GM12878 (cell line): ENCODE measurements at regions not wholly inside any gene's neighbourhood (a gene's known extent, or its start where the extent isn't known, plus 50 kb on each side); places are given as distances from the start of the nearest gene placed in this dataset.

Experiments
- CBX5 ChIP-seq: sonication (generic); IDR thresholded peaks from 2 replicates; pipeline ENCODE4 v1.6.1; 2016; ENCODE audit warnings: low read depth, moderate library complexity, mild to moderate bottlenecking, inconsistent platforms
- DPF2 ChIP-seq: fragments of 450-650 bp; IDR thresholded peaks from 2 replicates; pipeline ENCODE4 v1.6.1; 2017; ENCODE audit warnings: mild to moderate bottlenecking
- ETV6 ChIP-seq, 2 experiments: fragments of 450-650 bp in 1 of 2; IDR thresholded peaks in 1 of 2; conservative IDR thresholded peaks in 1 of 2; 2 replicates each; pipeline ENCODE4 v1.6.1; 2014; ENCODE audit warnings: antibody characterized with exemption in 1 of 2, borderline replicate concordance in 1 of 2, low read depth in 1 of 2, mild to moderate bottlenecking in 1 of 2, moderate library complexity in 1 of 2
- FOXM1 ChIP-seq: IDR thresholded peaks from 2 replicates; pipeline ENCODE4 v1.6.1; 2012; ENCODE audit warnings: low read depth, mild to moderate bottlenecking, inconsistent platforms, low read length, moderate library complexity
- NBN ChIP-seq: fragments of 450-650 bp; IDR thresholded peaks from 2 replicates; pipeline ENCODE4 v1.6.1; 2016
- NR2C2 ChIP-seq: IDR thresholded peaks from 2 replicates; pipeline ENCODE4 v1.6.1; 2011; ENCODE audit warnings: borderline replicate concordance, low read depth; ENCODE audit not compliant: control insufficient read depth, insufficient read length
- TARDBP ChIP-seq: IDR thresholded peaks from 2 replicates; pipeline ENCODE4 v1.6.1; 2016; ENCODE audit warnings: borderline replicate concordance
- TF ChIP-seq, protein P1 (sequence below): fragments of 450-650 bp; IDR thresholded peaks from 2 replicates; pipeline ENCODE4 v1.6.1; 2017; ENCODE audit warnings: antibody characterized with exemption, mild to moderate bottlenecking, moderate library complexity
- TF ChIP-seq, protein P2 (sequence below): fragments of 450-650 bp; IDR thresholded peaks from 2 replicates; pipeline ENCODE4 v1.6.1; 2014; ENCODE audit warnings: mild to moderate bottlenecking
- TF ChIP-seq, protein P3 (sequence below): fragments of 450-650 bp; IDR thresholded peaks from 2 replicates; pipeline ENCODE4 v1.6.1; 2017; ENCODE audit warnings: borderline replicate concordance
- TF ChIP-seq, protein P4 (sequence below): fragments of 450-650 bp; IDR thresholded peaks from 2 replicates; pipeline ENCODE4 v1.6.1; 2017; ENCODE audit warnings: mild to moderate bottlenecking

DNA sequence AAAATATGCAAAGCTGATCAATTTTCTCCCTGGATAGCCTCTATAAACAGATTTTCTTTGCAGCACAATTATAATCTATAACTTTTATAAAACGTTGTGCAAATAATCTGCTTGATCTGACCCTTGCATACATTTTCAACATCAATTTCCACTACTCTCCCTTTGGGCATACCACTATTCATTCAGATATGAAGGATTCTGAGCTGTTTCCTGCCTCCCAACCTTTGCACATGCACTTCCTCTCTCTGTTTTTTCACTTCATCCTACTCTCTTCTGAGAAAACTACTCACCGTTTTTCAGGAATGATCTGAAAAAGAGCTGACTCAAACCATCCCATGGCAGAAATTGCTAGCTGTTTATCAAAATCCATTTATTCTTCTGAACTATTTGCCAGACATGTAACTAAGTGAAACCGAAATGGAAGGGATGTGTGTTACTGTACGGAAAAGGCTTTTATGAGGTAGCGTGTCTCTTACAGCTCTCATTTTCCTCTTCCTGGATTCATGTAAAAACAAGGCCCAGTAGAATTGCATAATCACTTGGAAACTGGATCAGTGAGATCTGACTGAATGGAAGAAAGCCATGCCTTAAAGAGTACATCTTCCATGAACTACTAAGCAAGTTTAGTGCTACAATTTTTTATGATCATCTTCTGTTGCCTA is 1447.3 kb upstream of the MIR17HG start (continued):
- TF ChIP-seq, protein P1, sequence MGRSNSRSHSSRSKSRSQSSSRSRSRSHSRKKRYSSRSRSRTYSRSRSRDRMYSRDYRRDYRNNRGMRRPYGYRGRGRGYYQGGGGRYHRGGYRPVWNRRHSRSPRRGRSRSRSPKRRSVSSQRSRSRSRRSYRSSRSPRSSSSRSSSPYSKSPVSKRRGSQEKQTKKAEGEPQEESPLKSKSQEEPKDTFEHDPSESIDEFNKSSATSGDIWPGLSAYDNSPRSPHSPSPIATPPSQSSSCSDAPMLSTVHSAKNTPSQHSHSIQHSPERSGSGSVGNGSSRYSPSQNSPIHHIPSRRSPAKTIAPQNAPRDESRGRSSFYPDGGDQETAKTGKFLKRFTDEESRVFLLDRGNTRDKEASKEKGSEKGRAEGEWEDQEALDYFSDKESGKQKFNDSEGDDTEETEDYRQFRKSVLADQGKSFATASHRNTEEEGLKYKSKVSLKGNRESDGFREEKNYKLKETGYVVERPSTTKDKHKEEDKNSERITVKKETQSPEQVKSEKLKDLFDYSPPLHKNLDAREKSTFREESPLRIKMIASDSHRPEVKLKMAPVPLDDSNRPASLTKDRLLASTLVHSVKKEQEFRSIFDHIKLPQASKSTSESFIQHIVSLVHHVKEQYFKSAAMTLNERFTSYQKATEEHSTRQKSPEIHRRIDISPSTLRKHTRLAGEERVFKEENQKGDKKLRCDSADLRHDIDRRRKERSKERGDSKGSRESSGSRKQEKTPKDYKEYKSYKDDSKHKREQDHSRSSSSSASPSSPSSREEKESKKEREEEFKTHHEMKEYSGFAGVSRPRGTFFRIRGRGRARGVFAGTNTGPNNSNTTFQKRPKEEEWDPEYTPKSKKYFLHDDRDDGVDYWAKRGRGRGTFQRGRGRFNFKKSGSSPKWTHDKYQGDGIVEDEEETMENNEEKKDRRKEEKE = no peak
- TF ChIP-seq NBN (no peak), NR2C2 (no peak), DPF2 (no peak), FOXM1 (no peak), CBX5 (no peak), ETV6 (conservative IDR thresholded peaks at IDR 0.05 in 1 of 2, IDR thresholded peaks at IDR 0.05 in 1 of 2; ENCODE audit: borderline replicate concordance in 1 of 2, low read depth in 1 of 2) (no peak), TARDBP (no peak)
- TF ChIP-seq, protein P2, sequence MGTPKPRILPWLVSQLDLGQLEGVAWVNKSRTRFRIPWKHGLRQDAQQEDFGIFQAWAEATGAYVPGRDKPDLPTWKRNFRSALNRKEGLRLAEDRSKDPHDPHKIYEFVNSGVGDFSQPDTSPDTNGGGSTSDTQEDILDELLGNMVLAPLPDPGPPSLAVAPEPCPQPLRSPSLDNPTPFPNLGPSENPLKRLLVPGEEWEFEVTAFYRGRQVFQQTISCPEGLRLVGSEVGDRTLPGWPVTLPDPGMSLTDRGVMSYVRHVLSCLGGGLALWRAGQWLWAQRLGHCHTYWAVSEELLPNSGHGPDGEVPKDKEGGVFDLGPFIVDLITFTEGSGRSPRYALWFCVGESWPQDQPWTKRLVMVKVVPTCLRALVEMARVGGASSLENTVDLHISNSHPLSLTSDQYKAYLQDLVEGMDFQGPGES = no peak
- TF ChIP-seq, protein P3, sequence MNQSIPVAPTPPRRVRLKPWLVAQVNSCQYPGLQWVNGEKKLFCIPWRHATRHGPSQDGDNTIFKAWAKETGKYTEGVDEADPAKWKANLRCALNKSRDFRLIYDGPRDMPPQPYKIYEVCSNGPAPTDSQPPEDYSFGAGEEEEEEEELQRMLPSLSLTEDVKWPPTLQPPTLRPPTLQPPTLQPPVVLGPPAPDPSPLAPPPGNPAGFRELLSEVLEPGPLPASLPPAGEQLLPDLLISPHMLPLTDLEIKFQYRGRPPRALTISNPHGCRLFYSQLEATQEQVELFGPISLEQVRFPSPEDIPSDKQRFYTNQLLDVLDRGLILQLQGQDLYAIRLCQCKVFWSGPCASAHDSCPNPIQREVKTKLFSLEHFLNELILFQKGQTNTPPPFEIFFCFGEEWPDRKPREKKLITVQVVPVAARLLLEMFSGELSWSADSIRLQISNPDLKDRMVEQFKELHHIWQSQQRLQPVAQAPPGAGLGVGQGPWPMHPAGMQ = no peak
- TF ChIP-seq, protein P4, sequence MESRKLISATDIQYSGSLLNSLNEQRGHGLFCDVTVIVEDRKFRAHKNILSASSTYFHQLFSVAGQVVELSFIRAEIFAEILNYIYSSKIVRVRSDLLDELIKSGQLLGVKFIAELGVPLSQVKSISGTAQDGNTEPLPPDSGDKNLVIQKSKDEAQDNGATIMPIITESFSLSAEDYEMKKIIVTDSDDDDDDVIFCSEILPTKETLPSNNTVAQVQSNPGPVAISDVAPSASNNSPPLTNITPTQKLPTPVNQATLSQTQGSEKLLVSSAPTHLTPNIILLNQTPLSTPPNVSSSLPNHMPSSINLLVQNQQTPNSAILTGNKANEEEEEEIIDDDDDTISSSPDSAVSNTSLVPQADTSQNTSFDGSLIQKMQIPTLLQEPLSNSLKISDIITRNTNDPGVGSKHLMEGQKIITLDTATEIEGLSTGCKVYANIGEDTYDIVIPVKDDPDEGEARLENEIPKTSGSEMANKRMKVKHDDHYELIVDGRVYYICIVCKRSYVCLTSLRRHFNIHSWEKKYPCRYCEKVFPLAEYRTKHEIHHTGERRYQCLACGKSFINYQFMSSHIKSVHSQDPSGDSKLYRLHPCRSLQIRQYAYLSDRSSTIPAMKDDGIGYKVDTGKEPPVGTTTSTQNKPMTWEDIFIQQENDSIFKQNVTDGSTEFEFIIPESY = no peak
- TF ChIP-seq, all 136 proteins: peak for 0
